ENCODE measurements at regions not wholly inside any gene's neighbourhood (a gene's known extent, or its start where the extent isn't known, plus 50 kb on each side); places are given as distances from the start of the nearest gene placed in this dataset.

GRCh38 chr22:17283423-17283822, 64.2 kb upstream of the ADA2 start:
- H3K9me1 ChIP-seq (replicated peaks; ENCODE audit: control insufficient read depth, extremely low read depth, insufficient read depth, low read length) = no peaks in the 10 kb centered on the region
- FAIRE-seq = no peak
- H3K36me3 ChIP-seq (ENCODE audit: control insufficient read depth in 2 of 2, extremely low read depth in 1 of 2, insufficient read depth in 2 of 2, low read length in 2 of 2) = no peaks in the 10 kb centered on the region
- no TSS peak for BruUV-seq (replicated peaks)
- H3K4me1 ChIP-seq (ENCODE audit: control insufficient read depth, extremely low read depth, insufficient read depth, low read length) = no peaks in the 10 kb centered on the region
- no peaks in the 10 kb centered on the region for H3K79me2 ChIP-seq (ENCODE audit: control insufficient read depth, insufficient read depth, low read length)
- H2AFZ ChIP-seq (ENCODE audit: low read depth, low read length) = no peak overlapping the region
- POLR2A ChIA-PET = no interaction called here
- H3K9ac ChIP-seq (replicated peaks; ENCODE audit: extremely low read depth, insufficient read depth, low read length) = no peak overlapping the region
- CTCF ChIA-PET = no interaction called here
- DNase-seq (ENCODE audit: low read depth, low spot score) = no peak
- TF ChIP-seq MYC (IDR thresholded peaks at IDR 0.05; ENCODE audit: low read depth, low read length) = no peak
- no peak for TF ChIP-seq MAX (IDR thresholded peaks at IDR 0.05; ENCODE audit: insufficient read depth, insufficient read length)
- no peak for TF ChIP-seq FOS (IDR thresholded peaks at IDR 0.05; ENCODE audit: borderline replicate concordance, insufficient read depth, low read length)
- TF ChIP-seq JUN (IDR thresholded peaks at IDR 0.05; ENCODE audit: borderline replicate concordance, insufficient read depth, insufficient read length, low read depth) = no peak
- no peaks in the 10 kb centered on the region for H3K27me3 ChIP-seq (ENCODE audit: control insufficient read depth in 2 of 2, insufficient read depth in 2 of 2, low read length in 2 of 2)
- dilution Hi-C loops (cut with MboI; ENCODE audit: extremely low pct_ligation_motif_present, low sequenced_read_pairs) = no loop called here
- H4K20me1 ChIP-seq (replicated peaks; ENCODE audit: control insufficient read depth, extremely low read depth, insufficient read depth, low read length) = no peaks in the 10 kb centered on the region
- H3K9me3 ChIP-seq (replicated peaks; ENCODE audit: control insufficient read depth, insufficient read depth, low read length) = no peaks in the 10 kb centered on the region
- H3K4me2 ChIP-seq (ENCODE audit: insufficient read depth, low read length) = no peak overlapping the region
- H3K4me3 ChIP-seq (replicated peaks in 1 of 3; ENCODE audit: insufficient read depth in 1 of 3, low read depth in 1 of 3, low read length in 3 of 3) = no peak overlapping the region
- no peak overlapping the region for H3K27ac ChIP-seq (ENCODE audit: insufficient read depth, low read depth, low read length)
- intact Hi-C loops (cut with micrococcal nuclease) = no loop called here

- H3K4me1 ChIP-seq (ENCODE audit: control insufficient read depth, extremely low read depth, insufficient read depth, low read length) = no peaks in the 10 kb centered on the region
- intact Hi-C loops (cut with micrococcal nuclease) = no loop called here
- H3K36me3 ChIP-seq (ENCODE audit: control insufficient read depth in 2 of 2, extremely low read depth in 1 of 2, insufficient read depth in 2 of 2, low read length in 2 of 2) = no peaks in the 10 kb centered on the region
- dilution Hi-C loops (cut with MboI; ENCODE audit: extremely low pct_ligation_motif_present, low sequenced_read_pairs) = no loop called here
- no peak for DNase-seq (ENCODE audit: low read depth, low spot score)
- no peaks in the 10 kb centered on the region for H3K9me3 ChIP-seq (replicated peaks; ENCODE audit: control insufficient read depth, insufficient read depth, low read length)
- H3K9ac ChIP-seq (replicated peaks; ENCODE audit: extremely low read depth, insufficient read depth, low read length) = no peak overlapping the region
- BruUV-seq (replicated peaks) = no TSS peak
- H3K9me1 ChIP-seq (replicated peaks; ENCODE audit: control insufficient read depth, extremely low read depth, insufficient read depth, low read length) = no peaks in the 10 kb centered on the region
- no peak for FAIRE-seq
- H3K27me3 ChIP-seq (ENCODE audit: control insufficient read depth in 2 of 2, insufficient read depth in 2 of 2, low read length in 2 of 2) = no peaks in the 10 kb centered on the region
- no peak overlapping the region for H3K4me3 ChIP-seq (replicated peaks in 1 of 3; ENCODE audit: insufficient read depth in 1 of 3, low read depth in 1 of 3, low read length in 3 of 3)
- no peaks in the 10 kb centered on the region for H3K79me2 ChIP-seq (ENCODE audit: control insufficient read depth, insufficient read depth, low read length)
- no peak for TF ChIP-seq POLR2A (IDR thresholded peaks at IDR 0.05; ENCODE audit: low read depth, low read length)
- TF ChIP-seq GATA2 (IDR thresholded peaks at IDR 0.05; ENCODE audit: insufficient read depth, insufficient read length, low read depth, low read length) = no peak
- TF ChIP-seq FOS (IDR thresholded peaks at IDR 0.05; ENCODE audit: borderline replicate concordance, insufficient read depth, low read length) = no peak
- no peak for TF ChIP-seq MYC (IDR thresholded peaks at IDR 0.05; ENCODE audit: low read depth, low read length)
- no peak for TF ChIP-seq JUN (IDR thresholded peaks at IDR 0.05; ENCODE audit: borderline replicate concordance, insufficient read depth, insufficient read length, low read depth)
- TF ChIP-seq EZH2 (IDR thresholded peaks at IDR 0.05; ENCODE audit: borderline replicate concordance, low read depth, low read length, severe bottlenecking) = no peak
- H4K20me1 ChIP-seq (replicated peaks; ENCODE audit: control insufficient read depth, extremely low read depth, insufficient read depth, low read length) = no peaks in the 10 kb centered on the region
- CTCF ChIA-PET = no interaction called here
- no peak overlapping the region for H3K27ac ChIP-seq (ENCODE audit: insufficient read depth, low read depth, low read length)
- no peak overlapping the region for H3K4me2 ChIP-seq (ENCODE audit: insufficient read depth, low read length)
- POLR2A ChIA-PET = no interaction called here
- H2AFZ ChIP-seq (ENCODE audit: low read depth, low read length) = no peak overlapping the region
These were observed 62.2 kb upstream of the ADA2 start for GRCh38 chr22:17281440-17281841.

Measured in endothelial cell of umbilical vein (primary cell).